Gastrocnemius medialis (tissue), 4 donors: ENCODE measurements at regions not wholly inside any gene's neighbourhood (a gene's known extent, or its start where the extent isn't known, plus 50 kb on each side); places are given as distances from the start of the nearest gene placed in this dataset.

ENCODE experiments used
- ATAC-seq, 2 donors: fragments of 150-250 bp; one replicate each; pipeline ENCODE4 v1.9.1; 2016
- DNase-seq, 2 donors: peaks; one replicate each; pipeline ENCODE4 v3.0.0-alpha.2; 2019
- H3K27ac ChIP-seq, 4 donors: fragments of 200-600 bp; sonication (generic); 1 replicate in 1 of 4; 2 replicates in 3 of 4; pipeline ENCODE4 v1.5.1; 2016 to 2018; ENCODE audit warnings: mild to moderate bottlenecking in 2 of 4, moderate library complexity in 1 of 4
- H3K27me3 ChIP-seq, 3 donors: fragments of 200-600 bp; sonication (generic) in 2 of 3; 1 replicate in 1 of 3; 2 replicates in 2 of 3; pipeline versions ENCODE4 v1.5.1 to v1.6.0; 2016 to 2019; ENCODE audit warnings: mild to moderate bottlenecking in 1 of 3, moderate library complexity in 1 of 3
- H3K36me3 ChIP-seq, 2 donors: fragments of 200-600 bp; sonication (generic) in 1 of 2; one replicate each; pipeline ENCODE4 v1.5.1; 2017 to 2018
- H3K4me1 ChIP-seq, 2 donors: fragments of 200-600 bp; sonication (generic) in 1 of 2; one replicate each; pipeline ENCODE4 v1.5.1; 2016 to 2017; ENCODE audit warnings: mild to moderate bottlenecking in 2 of 2
- H3K4me3 ChIP-seq, 4 donors: fragments of 200-600 bp; sonication (generic) in 3 of 4; 1 replicate in 1 of 4; 2 replicates in 3 of 4; pipeline ENCODE4 v1.5.1; 2016 to 2019; ENCODE audit warnings: mild to moderate bottlenecking in 2 of 4
- H3K9me3 ChIP-seq, 3 donors: fragments of 200-600 bp; sonication (generic) in 2 of 3; 1 replicate in 1 of 3; 2 replicates in 2 of 3; pipeline ENCODE4 v1.5.1; 2016 to 2019
- POLR2A ChIP-seq, 2 donors: fragments of 450-650 bp; IDR thresholded peaks; one replicate each; pipeline ENCODE4 v1.6.1; 2017; ENCODE audit warnings: antibody characterized with exemption in 2 of 2, mild to moderate bottlenecking in 2 of 2, moderate library complexity in 2 of 2
- in situ Hi-C, 4 donors: fragments of 200-750 bp; cut with MboI; loops; one replicate each; pipeline versions ENCODE4 v1.15.0 to v1.8.0; 2017; ENCODE audit warnings: low sequenced_read_pairs in 4 of 4
- intact Hi-C: fragments of 100-400 bp; cut with DNase I; formaldehyde crosslinking; loops from one replicate; pipeline ENCODE4 v1.15.1; 2023; ENCODE audit warnings: low total_unique reads
- TF ChIP-seq, protein P1 (sequence below), 5 experiments: fragments of 450-650 bp in 3 of 5; fragments of 200-600 bp in 2 of 5; sonication (generic) in 2 of 5; IDR thresholded peaks in 4 of 5; conservative IDR thresholded peaks in 1 of 5; 1 replicate in 4 of 5; 2 replicates in 1 of 5; pipeline ENCODE4 v1.5.1; 2016 to 2019; ENCODE audit warnings: antibody characterized with exemption in 5 of 5, mild to moderate bottlenecking in 3 of 5, moderate library complexity in 3 of 5

DNA sequence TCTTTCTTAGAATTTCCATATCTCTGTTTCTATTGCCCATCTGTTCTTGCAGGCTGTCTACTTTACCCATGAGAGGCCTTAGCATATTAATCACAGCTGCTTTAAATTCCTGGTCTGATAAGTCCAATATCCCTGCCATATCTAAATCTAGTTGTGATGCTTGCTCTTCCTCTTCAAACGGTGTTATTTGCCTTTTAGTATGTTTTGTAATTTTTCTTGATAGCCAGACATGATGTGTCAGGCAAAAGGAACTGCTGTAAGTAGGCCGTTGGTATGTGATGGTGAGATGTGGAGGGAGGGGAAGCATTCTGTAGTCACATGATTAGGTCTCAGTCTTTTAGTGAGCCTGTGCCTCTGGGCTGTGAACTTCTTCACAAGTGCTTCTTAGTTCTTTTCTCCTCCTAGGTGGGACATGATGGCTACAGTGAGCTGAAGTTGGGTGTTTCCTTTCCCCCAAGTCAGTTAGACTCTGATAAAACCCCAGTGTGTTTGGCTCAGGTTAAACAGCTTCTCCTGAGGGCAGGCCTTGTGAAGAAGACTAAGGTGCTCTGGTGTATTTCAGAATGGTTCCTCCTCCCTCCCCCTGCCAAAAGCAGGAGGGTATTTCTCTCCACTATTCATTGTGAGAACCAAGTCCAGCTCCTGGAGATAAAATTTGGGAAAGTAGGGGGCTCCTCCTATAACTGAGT, 195.9 kb upstream of the PARP11 start:
- no peak for ATAC-seq

DNA sequence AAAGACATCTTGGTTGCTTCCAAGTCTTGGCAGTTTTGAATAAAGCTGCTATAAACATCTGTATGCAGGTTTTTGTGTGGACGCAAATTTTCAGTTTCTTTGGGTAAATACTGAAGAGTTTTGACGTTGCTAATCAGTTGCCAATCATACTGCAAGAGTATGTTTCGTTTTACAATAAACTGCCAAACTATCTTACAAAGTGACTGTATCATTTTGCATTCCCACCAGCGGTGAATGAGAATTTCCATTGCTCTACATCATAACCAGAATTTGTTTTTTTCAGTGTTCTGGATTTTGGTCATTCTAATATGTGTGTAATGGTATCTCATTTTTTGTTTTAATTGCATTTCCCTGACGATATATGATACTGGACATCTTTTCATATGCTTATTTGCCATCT, 190.8 kb upstream of the PARP11 start:
- Histone ChIP-seq H3K9me3 (no peaks in the 10 kb centered on the region), H3K4me3 (no peak overlapping the region), H3K36me3 (no peaks in the 10 kb centered on the region), H3K4me1 (no peaks in the 10 kb centered on the region), H3K27ac (no peak overlapping the region), H3K27me3 (peaks cover 0 to 8% (median 0%) of the 10 kb centered on the region in 3 donors)
- no peak for ATAC-seq
- in situ Hi-C loops: no loop called here
- no peak for DNase-seq
- intact Hi-C loops: no loop called here
- TF ChIP-seq POLR2A (IDR thresholded peaks at IDR 0.05): no peak
- TF ChIP-seq, protein P1, sequence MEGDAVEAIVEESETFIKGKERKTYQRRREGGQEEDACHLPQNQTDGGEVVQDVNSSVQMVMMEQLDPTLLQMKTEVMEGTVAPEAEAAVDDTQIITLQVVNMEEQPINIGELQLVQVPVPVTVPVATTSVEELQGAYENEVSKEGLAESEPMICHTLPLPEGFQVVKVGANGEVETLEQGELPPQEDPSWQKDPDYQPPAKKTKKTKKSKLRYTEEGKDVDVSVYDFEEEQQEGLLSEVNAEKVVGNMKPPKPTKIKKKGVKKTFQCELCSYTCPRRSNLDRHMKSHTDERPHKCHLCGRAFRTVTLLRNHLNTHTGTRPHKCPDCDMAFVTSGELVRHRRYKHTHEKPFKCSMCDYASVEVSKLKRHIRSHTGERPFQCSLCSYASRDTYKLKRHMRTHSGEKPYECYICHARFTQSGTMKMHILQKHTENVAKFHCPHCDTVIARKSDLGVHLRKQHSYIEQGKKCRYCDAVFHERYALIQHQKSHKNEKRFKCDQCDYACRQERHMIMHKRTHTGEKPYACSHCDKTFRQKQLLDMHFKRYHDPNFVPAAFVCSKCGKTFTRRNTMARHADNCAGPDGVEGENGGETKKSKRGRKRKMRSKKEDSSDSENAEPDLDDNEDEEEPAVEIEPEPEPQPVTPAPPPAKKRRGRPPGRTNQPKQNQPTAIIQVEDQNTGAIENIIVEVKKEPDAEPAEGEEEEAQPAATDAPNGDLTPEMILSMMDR (IDR thresholded peaks at IDR 0.05 in 4 of 5, conservative IDR thresholded peaks at IDR 0.05 in 1 of 5): no peak

More for the DNA sequence above, 195.9 kb upstream of the PARP11 start:
- H3K27me3 ChIP-seq: peaks cover 0 to 4% (median 0%) of the 10 kb centered on the region in 3 donors
- no peaks in the 10 kb centered on the region for H3K4me1 ChIP-seq
- TF ChIP-seq POLR2A (IDR thresholded peaks at IDR 0.05): no peak
- TF ChIP-seq, protein P1 (IDR thresholded peaks at IDR 0.05 in 4 of 5, conservative IDR thresholded peaks at IDR 0.05 in 1 of 5): no peak
- intact Hi-C loops: no loop called here
- no peaks in the 10 kb centered on the region for H3K9me3 ChIP-seq
- H3K27ac ChIP-seq: no peak overlapping the region
- in situ Hi-C loops: no loop called here
- H3K4me3 ChIP-seq: no peak overlapping the region
- no peak for DNase-seq
- H3K36me3 ChIP-seq: no peaks in the 10 kb centered on the region

DNA sequence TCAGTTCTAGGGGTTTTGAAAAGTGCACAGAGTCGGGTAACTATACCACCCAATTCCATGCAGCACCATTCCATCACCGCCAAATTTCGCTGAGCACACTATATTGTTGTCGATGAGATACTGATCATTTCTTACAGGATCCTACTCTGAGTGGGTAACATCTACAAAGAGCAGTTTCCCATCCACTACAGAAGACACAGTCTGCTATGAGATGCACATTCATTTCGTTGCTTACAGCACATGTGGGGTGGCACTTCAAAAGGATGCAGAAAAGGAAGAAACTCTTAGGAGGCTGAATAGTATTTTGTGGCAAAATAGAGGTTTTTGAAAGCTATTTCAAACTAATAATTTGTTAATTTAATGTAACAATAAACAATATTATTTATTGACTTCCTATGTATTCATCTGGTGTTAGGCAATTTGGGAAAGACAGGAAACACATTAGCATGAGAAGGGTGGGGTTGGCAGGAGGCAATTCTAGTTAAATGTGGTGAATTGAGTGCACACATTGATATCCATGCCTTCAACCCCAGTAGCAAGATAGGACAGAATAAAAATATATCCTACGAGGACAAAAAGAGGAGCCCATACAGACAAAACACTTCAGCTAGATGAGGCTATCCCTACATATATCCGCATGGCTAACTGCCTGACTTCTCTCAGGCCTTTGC, 186.8 kb upstream of the PARP11 start:
- DNase-seq: no peak
- no peak overlapping the region for H3K4me3 ChIP-seq
- intact Hi-C loops (no loop called here), in situ Hi-C loops (no loop called here)
- H3K27ac ChIP-seq: no peak overlapping the region
- no peaks in the 10 kb centered on the region for H3K9me3 ChIP-seq
- TF ChIP-seq, protein P1 (IDR thresholded peaks at IDR 0.05 in 4 of 5, conservative IDR thresholded peaks at IDR 0.05 in 1 of 5): no peak
- no peak for TF ChIP-seq POLR2A (IDR thresholded peaks at IDR 0.05)
- ATAC-seq: no peak
- no peaks in the 10 kb centered on the region for H3K4me1 ChIP-seq
- H3K36me3 ChIP-seq: no peaks in the 10 kb centered on the region
- peaks cover 0 to 5% (median 0%) of the 10 kb centered on the region in 3 donors for H3K27me3 ChIP-seq

DNA sequence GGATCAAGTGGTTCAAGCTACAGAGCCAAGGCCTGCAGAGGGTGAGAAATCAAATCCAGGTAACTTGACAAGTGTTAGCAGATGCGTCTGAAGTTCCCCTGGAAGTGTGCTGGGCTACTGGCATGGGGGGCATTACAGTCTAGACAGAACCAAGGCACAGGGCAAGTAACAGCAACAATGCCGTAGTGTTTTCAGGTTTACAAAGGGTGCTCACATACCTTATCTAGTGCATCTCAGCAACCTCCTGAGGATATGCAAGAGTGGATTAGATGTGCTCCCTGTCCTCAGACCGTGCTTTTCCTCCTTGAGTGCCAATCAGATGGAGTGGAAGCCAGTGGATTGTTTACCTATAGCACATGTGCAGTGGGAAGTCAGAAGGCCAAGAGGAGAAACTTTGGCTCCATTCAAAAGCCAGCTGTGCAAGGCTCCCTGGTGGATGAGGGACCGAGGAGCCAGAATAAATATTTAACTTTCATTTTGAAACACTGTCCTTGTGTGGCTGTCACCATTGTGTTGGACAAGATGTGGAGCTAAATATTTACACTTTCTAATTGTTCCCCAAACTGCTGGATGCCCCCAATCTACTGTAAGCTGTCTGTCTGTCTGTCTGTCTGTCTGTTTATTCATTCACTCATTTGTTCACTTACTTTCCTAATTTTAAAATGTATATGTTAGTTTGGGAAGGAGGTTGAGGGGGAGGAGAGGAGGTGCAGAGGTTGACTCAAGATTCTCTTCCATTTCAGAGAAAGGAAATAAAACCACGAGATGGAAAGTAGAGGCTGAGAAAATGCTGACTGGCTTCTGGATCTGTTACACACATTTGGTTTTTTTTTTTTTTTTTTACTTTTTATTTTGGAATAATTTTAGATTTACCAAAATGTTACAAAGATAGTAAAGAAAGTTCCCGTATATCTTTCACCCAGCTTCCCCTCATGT, 184.0 kb upstream of the PARP11 start:
- H3K4me1 ChIP-seq: no peaks in the 10 kb centered on the region
- H3K27me3 ChIP-seq: peaks cover 0 to 5% (median 0%) of the 10 kb centered on the region in 3 donors
- H3K9me3 ChIP-seq: no peaks in the 10 kb centered on the region
- intact Hi-C loops (no loop called here), in situ Hi-C loops (no loop called here)
- DNase-seq (no peak), ATAC-seq (no peak)
- TF ChIP-seq POLR2A (IDR thresholded peaks at IDR 0.05): no peak
- TF ChIP-seq, protein P1 (IDR thresholded peaks at IDR 0.05 in 4 of 5, conservative IDR thresholded peaks at IDR 0.05 in 1 of 5): no peak
- H3K36me3 ChIP-seq: no peaks in the 10 kb centered on the region
- no peak overlapping the region for H3K4me3 ChIP-seq
- H3K27ac ChIP-seq: no peak overlapping the region
